ENCODE measurements at regions not wholly inside any gene's neighbourhood (a gene's known extent, or its start where the extent isn't known, plus 50 kb on each side); places are given as distances from the start of the nearest gene placed in this dataset.

GRCh38 chr9:19934301-19934871 lies 145.5 kb upstream of the SLC24A2 start:
- TF ChIP-seq POLR2A (IDR thresholded peaks at IDR 0.05; ENCODE audit: low read length), result no peak
- no peak for TF ChIP-seq GATA1 (IDR thresholded peaks at IDR 0.05; ENCODE audit: low read depth, low read length)

Data from erythroblast (primary cell).